ENCODE measurements at regions not wholly inside any gene's neighbourhood (a gene's known extent, or its start where the extent isn't known, plus 50 kb on each side); places are given as distances from the start of the nearest gene placed in this dataset.

DNA sequence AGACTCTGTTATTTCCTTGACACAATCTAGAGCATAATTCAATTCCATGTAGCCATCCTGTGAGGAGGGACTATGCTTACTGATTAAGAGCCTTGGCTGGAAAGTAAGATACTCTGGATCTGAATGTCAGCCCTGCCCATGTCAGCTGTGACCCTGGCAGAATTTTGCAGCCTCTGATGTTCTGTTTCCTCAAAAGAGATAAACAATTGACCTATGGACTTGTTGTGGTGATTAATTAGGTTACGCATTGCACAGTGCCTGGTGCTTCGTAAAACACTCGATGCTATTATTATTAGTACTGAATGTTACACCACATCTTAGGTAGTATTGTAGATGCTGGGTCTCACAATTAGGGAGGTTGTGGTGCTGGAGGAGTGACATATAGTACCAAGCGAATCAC is 161.3 kb upstream of the MEIS2 start:
- no peak for DNase-seq

GRCh38 chr15:37262922-37263608 is 162.7 kb upstream of the MEIS2 start:
- no peak for DNase-seq

- DNase-seq, result no peak
Observed at GRCh38 chr15:37289109-37289765, 188.9 kb upstream of the MEIS2 start.

DNA sequence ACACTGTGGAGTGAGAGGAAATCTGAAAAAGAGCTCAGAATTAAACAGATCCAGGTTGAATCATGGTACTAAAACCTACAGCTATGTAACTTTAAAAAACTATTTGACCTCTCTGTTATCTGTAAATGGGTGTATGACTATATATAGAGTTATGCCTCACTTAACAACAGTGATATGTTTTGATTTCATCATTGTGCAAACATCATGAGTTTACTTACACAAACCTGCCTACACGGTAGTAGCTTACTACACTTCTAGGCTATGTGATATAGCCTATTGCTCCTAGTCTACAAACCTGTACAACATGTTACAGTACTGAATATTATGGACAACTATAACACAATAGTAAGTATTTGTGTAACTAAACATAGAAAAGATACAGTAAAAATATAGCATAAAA is 191.6 kb upstream of the MEIS2 start:
- DNase-seq, result no peak

DNA sequence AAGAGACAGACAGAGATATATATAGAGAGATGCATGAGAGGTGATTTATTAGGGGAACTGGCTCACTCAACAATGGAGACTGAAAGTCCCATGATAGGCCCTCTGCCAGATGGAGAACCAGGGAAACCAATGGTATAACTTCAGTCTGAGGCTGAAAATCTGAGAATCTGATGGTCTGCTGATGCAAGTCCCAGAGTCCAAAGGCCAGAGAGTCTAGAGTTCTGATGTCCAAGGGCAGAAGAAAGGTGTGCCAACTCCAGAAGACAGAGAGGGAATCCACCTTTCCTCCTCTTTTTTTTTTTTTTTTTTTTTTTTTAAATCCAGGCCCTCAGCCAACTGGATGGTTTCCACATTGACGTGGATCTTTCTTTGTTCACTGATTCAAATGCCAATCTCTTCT is 197.9 kb upstream of the MEIS2 start:
- DNase-seq, result no peak

DNA sequence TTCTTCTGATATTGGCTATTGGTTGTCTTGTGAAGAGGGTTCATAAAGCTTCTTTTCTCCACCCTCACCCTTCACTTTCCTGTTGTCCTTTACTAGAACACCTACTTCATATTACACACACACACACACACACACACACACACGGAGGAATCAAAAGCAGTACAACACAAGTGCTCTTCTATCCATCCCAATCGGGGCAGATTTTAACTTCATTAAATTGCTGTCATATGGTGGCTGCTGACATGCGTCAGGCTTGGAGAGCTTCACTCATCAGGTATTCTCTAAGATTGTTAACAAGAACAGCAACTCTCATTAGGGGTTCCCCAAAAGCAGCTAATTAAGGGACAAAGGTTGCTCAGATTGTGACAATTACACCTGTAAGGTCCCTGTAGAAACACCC is 239.1 kb upstream of the MEIS2 start:
- DNase-seq, result no peak

- no peak for DNase-seq
Observed at GRCh38 chr15:37339856-37340255, 239.5 kb upstream of the MEIS2 start.

GRCh38 chr15:37340438-37340837 is 240.1 kb upstream of the MEIS2 start:
- no peak for DNase-seq

- no peak for DNase-seq
Observed at GRCh38 chr15:37359101-37359892, 258.9 kb upstream of the MEIS2 start.

DNA sequence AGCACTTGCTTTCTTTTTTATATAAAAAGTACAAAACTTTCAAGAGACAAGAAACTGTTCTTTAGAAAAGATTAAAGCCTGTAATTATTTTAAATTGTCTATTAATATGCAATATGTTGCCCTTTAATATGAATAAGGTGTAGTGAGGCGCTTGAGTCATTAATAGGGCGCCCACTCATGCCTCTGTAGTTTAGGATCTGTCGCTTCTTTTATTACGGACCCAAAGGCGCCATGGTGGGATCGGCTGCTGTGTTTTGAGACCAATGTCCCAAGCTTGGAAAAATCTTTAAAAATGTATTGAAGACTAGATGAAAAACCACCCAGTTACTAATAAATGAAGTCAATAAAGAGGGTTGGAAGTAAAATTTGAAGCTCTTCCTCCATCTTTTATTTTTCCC is 259.5 kb upstream of the MEIS2 start:
- DNase-seq, result no peak

GRCh38 chr15:37360724-37361123 is 260.4 kb upstream of the MEIS2 start:
- no peak for DNase-seq

DNA sequence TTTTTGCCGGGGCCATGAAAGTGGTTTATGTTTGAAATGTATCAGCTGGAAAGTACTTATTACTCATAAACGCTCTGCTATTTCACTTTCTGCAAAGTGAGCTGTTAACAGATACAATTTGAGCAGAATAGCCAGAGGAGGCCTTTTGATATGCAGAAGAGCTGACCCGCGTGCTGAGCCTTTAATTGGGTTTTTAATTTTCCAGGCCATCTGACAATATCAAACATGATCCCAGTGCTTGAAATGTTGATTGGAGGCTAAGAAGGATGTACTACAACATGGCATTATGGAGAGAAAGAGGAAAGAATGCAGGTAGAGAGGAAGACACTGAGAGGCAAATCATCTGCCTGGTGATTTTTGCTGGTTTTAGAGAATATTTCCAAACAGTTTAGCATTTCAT is 261.3 kb upstream of the MEIS2 start:
- DNase-seq, result no peak

DNA sequence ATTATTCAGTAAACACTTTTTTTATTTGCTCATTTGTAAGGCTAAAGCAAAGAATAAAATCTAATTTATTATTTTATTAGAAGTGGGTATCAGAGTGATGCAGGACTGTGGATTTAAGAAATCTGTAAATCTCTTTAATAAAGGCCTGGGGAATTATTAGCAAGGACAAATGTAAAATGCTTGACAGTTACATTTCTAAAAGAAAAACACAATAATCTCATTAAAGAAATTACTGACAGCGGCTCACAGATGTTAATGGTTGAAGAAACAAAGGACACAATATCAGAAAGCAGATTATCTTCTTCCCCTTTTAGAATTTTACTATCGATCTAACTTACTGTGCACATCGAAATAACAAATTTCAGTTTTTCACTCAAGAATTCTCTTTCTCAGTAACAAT is 262.1 kb upstream of the MEIS2 start:
- DNase-seq, result no peak

GRCh38 chr15:37368961-37369360 is 268.6 kb upstream of the MEIS2 start:
- no peak for DNase-seq

DNA sequence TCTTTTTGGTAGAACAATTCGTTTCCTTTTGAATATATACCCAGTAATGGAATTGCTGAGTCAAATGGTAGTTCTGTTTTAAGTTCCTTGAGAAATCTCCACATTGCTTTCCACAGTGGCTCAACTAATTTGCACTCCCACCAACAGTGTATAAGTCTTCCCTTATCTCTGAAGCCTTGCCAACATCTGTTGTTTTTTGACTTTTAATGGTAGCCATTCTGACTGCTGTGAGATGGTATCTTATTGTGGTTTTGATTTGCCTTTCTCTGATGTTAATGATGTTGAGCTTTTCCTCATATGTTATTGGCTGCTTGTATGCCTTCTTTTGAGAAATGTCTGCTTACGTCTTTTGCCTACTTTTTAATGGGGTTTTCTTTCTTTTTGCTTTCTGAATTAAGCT is 270.6 kb upstream of the MEIS2 start:
- DNase-seq, result no peak

DNA sequence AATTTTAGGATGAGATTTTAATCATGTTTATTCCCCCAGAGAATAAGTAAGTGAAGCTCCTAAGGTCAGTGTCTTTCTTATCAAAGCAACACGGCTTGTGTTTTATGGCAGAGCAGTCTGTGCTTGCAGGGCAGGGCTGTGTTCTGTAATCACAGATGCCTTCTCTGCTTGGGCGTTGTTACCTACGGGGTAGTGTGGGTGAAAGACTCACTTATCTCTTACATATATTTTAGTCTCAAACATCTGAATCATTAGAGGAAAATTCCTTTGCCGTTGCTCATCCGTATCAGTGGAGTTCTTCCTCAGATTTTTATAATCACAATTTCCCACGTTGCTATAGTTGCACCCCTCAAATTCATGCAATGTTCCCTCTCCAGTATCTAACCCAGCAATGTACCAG is 271.7 kb upstream of the MEIS2 start:
- no peak for DNase-seq

GRCh38 chr15:37375519-37375918 is 275.2 kb upstream of the MEIS2 start:
- no peak for DNase-seq

GRCh38 chr15:37377428-37377827 is 277.1 kb upstream of the MEIS2 start:
- no peak for DNase-seq

DNA sequence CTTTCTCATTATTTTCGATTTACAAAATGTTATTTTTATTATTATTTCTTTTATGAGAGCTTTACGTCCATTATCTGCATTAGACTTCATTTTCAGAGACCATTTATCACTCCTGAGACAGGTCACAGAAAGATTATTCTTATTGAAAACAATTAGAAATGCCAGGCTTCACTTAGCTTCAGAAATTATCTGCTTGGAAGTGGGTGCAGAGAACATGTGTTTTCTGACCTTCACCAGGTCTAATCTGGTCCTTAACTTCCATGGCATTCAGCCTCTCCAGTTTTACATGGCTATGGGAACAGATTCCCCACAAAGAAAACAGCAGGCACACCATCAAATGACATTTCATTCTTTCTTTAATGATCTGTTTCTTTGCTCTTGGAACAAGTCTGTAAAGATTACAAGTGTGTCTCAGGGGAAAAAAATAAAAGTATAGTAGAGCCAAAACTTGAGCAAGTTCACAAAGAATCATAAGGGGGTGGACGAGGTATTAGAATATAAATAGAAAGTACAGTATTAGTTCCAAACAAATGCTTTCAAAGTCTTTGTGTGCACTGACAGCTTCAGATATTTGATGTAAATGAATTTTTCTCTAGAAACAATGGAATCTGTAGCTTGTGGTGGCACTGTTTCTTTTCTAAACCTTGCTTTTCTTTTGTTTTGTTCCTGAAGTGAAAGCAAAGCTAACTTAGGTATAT is 294.2 kb upstream of the MEIS2 start:
- no peak for DNase-seq

DNA sequence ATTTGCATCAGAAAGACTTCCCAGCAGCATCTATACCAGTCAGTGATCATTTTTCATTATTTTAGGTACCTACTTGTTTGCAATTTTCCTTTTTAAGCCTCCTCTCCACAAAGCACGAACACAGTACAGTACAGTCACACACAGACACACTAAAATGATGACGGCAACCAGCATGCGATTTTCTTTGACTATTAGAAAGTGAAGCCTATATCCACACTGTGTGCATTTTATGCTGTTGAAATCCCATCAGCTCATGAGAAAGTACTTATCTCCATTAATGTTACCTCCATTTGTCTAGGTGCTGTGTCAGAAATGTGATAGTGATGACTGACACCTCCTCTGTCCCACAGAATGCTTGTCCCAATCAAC is 294.7 kb upstream of the MEIS2 start:
- no peak for DNase-seq

- DNase-seq, result peak; percentile 67
Observed at GRCh38 chr15:37397266-37398022, 297.1 kb upstream of the MEIS2 start.

DNA sequence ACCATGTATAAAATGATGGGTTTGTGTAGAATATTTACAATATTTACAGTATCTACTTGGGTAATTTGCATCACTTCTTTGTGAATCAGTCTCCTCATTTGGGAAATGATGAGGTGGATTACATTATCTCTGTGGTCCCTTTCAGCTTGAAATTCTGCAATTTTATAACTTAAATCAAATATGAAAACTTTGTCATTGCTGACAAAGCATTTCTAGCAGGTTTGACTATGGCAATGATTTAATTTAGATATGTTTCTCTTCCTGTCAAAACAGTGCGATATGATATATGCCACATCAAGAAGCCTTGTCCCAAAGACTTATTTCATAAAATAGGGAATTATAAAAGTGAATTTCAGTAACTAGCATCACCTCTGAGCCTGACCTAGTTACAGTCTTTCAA is 315.8 kb upstream of the MEIS2 start:
- DNase-seq, result no peak

- DNase-seq, result no peak
Observed at GRCh38 chr15:37425541-37425940, 325.2 kb upstream of the MEIS2 start.

All from NCI-H1105 (cell line).